GM18511 (cell line): ENCODE measurements at regions not wholly inside any gene's neighbourhood (a gene's known extent, or its start where the extent isn't known, plus 50 kb on each side); places are given as distances from the start of the nearest gene placed in this dataset.
"Not testable (repeated sequence)": the region's sequence is repeated elsewhere in the genome, so short reads cannot be mapped to it uniquely, and the experiment has no call there.

Experiments used
- ATAC-seq: cut with Tn5 transposase; IDR thresholded peaks from one replicate; pipeline ENCODE4 v1.9.1; 2021; ENCODE audit warnings: mild to moderate bottlenecking, moderate library complexity; ENCODE audit not compliant: unreplicated experiment

- ATAC-seq: peak; percentile 73
Observed at GRCh38 chr7:45259966-45260646, 102.5 kb downstream of the RAMP3 start.

GRCh38 chr7:45267262-45267661 lies 109.7 kb downstream of the RAMP3 start:
- no peak for ATAC-seq

- ATAC-seq: no peak
Observed at GRCh38 chr7:45268013-45268412, 110.4 kb downstream of the RAMP3 start.

GRCh38 chr7:45269192-45269591 lies 111.6 kb downstream of the RAMP3 start:
- no peak for ATAC-seq

- ATAC-seq: no peak
Observed at GRCh38 chr7:45278763-45279398, 121.3 kb downstream of the RAMP3 start.

GRCh38 chr7:45289611-45290010 lies 132.0 kb downstream of the RAMP3 start:
- ATAC-seq: not testable (repeated sequence)

- no peak for ATAC-seq
Observed at GRCh38 chr7:45290880-45291279, 133.3 kb downstream of the RAMP3 start.

GRCh38 chr7:45292481-45292880 lies 134.9 kb downstream of the RAMP3 start:
- no peak for ATAC-seq

- ATAC-seq: no peak
Observed at GRCh38 chr7:45293295-45293942, 135.8 kb downstream of the RAMP3 start.

- no peak for ATAC-seq
Observed at GRCh38 chr7:45294559-45294958, 137.0 kb downstream of the RAMP3 start.

GRCh38 chr7:45295222-45295621 lies 137.6 kb downstream of the RAMP3 start:
- ATAC-seq: no peak

- no peak for ATAC-seq
Observed at GRCh38 chr7:45296748-45297147, 139.2 kb downstream of the RAMP3 start.

GRCh38 chr7:45306752-45307305 lies 149.2 kb downstream of the RAMP3 start:
- ATAC-seq: no peak

GRCh38 chr7:45311597-45311996 lies 154.0 kb downstream of the RAMP3 start:
- no peak for ATAC-seq

GRCh38 chr7:45315512-45315911 lies 157.9 kb downstream of the RAMP3 start:
- not testable (repeated sequence) for ATAC-seq

GRCh38 chr7:45324683-45325237 lies 167.2 kb downstream of the RAMP3 start:
- no peak for ATAC-seq

- no peak for ATAC-seq
Observed at GRCh38 chr7:45325378-45325777, 167.8 kb downstream of the RAMP3 start.

- no peak for ATAC-seq
Observed at GRCh38 chr7:45328403-45328981, 170.9 kb downstream of the RAMP3 start.

GRCh38 chr7:45331563-45331962 lies 174.0 kb downstream of the RAMP3 start:
- no peak for ATAC-seq

- ATAC-seq: not testable (repeated sequence)
Observed at GRCh38 chr7:45335024-45335423, 177.4 kb downstream of the RAMP3 start.

GRCh38 chr7:45342236-45342635 lies 184.6 kb downstream of the RAMP3 start:
- ATAC-seq: no peak
